Stomach (tissue), 8 donors: ENCODE measurements at regions not wholly inside any gene's neighbourhood (a gene's known extent, or its start where the extent isn't known, plus 50 kb on each side); places are given as distances from the start of the nearest gene placed in this dataset.

Source experiments
- DNase-seq, 2 donors: peaks; one replicate each; pipeline versions ENCODE4 v3.0.0 to v3.0.0-alpha.2; 2013 to 2019
- H3K27ac ChIP-seq, 5 donors: fragments of 200-600 bp in 4 of 5; sonication (generic) in 4 of 5; one replicate each; pipeline ENCODE4 v1.5.1; 2013 to 2019; ENCODE audit warnings: mild to moderate bottlenecking in 1 of 5, moderate library complexity in 1 of 5
- H3K27me3 ChIP-seq, 3 donors: fragments of 200-600 bp; sonication (generic); one replicate each; pipeline ENCODE4 v1.5.1; 2017 to 2019; ENCODE audit warnings: mixed run types in 1 of 3
- H3K36me3 ChIP-seq, 4 donors: fragments of 200-600 bp; sonication (generic); 1 replicate in 3 of 4; 2 replicates in 1 of 4; pipeline ENCODE4 v1.5.1; 2016 to 2019
- H3K4me1 ChIP-seq, 4 donors: fragments of 200-600 bp; sonication (generic); one replicate each; pipeline ENCODE4 v1.5.1; 2016 to 2019
- H3K4me3 ChIP-seq, 4 donors: fragments of 200-600 bp; sonication (generic) in 3 of 4; one replicate each; pipeline ENCODE4 v1.5.1; 2016 to 2019; ENCODE audit warnings: mild to moderate bottlenecking in 1 of 4
- H3K9me3 ChIP-seq, 4 donors: fragments of 200-600 bp; sonication (generic); one replicate each; pipeline ENCODE4 v1.5.1; 2016 to 2019
- EP300 ChIP-seq: sonication (generic); formaldehyde crosslinking; IDR thresholded peaks from one replicate; pipeline ENCODE4 v1.6.1; 2017; ENCODE audit warnings: antibody characterized with exemption
- POLR2A ChIP-seq, 4 donors: fragments of 450-650 bp; IDR thresholded peaks; one replicate each; pipeline ENCODE4 v1.6.1; 2016; ENCODE audit warnings: antibody characterized with exemption in 4 of 4, control low read depth in 2 of 4, mild to moderate bottlenecking in 1 of 4, moderate library complexity in 1 of 4
- POLR2AphosphoS5 ChIP-seq, 3 donors: sonication (generic); formaldehyde crosslinking; IDR thresholded peaks; one replicate each; pipeline ENCODE4 v1.6.1; 2016; ENCODE audit warnings: antibody characterized with exemption in 3 of 3
- WGBS, 5 donors: extraction: QIAGEN DNeasy Blood & Tissue Kit in 3 of 5; methylation state at CpG; one replicate each; pipeline versions ENCODE4 v1.1.5 to v1.1.7; 2013 to 2018; 5-methylcytosine and 5-hydroxymethylcytosine counted together
- intact Hi-C: fragments of 100-400 bp; cut with DNase I; formaldehyde crosslinking; loops from one replicate; pipeline ENCODE4 v1.15.1; 2023; ENCODE audit warnings: low total_unique reads
- TF ChIP-seq, protein P1 (sequence below), 7 experiments: fragments of 450-650 bp in 4 of 7; fragments of 200-600 bp in 3 of 7; sonication (generic) in 3 of 7; IDR thresholded peaks; one replicate each; pipeline ENCODE4 v1.5.1; 2016 to 2019; ENCODE audit warnings: antibody characterized with exemption in 7 of 7, control low read depth in 2 of 7, mild to moderate bottlenecking in 1 of 7
- donor health status: healthy with polysubstance abuse.
- donor health status: Bipolar disorder and iron deficiency.
- donor health status: healthy.

DNA sequence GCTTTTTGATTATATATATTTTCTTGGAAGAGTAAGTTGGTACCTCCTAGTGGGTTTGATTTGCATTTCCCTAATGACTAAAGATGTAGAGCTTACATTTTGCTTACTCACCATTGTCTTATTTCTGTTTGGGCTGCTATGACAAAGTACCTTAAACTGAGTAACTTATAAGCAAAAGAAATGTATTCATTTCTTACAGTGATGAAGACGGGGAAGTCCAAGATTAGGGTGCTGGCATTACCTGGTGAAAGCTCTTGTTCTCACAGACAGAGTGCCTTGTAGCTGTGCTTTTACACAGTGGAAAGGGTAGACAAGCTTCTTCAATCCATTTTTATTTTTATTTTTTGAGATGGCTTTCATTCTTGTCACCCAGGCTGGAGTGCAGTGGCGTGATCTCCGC is 229.2 kb upstream of the AGA start:
- no peak for TF ChIP-seq POLR2A (IDR thresholded peaks at IDR 0.05)
- no peak for TF ChIP-seq POLR2AphosphoS5 (IDR thresholded peaks at IDR 0.05)
- TF ChIP-seq EP300: no peak
- TF ChIP-seq, protein P1, sequence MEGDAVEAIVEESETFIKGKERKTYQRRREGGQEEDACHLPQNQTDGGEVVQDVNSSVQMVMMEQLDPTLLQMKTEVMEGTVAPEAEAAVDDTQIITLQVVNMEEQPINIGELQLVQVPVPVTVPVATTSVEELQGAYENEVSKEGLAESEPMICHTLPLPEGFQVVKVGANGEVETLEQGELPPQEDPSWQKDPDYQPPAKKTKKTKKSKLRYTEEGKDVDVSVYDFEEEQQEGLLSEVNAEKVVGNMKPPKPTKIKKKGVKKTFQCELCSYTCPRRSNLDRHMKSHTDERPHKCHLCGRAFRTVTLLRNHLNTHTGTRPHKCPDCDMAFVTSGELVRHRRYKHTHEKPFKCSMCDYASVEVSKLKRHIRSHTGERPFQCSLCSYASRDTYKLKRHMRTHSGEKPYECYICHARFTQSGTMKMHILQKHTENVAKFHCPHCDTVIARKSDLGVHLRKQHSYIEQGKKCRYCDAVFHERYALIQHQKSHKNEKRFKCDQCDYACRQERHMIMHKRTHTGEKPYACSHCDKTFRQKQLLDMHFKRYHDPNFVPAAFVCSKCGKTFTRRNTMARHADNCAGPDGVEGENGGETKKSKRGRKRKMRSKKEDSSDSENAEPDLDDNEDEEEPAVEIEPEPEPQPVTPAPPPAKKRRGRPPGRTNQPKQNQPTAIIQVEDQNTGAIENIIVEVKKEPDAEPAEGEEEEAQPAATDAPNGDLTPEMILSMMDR (IDR thresholded peaks at IDR 0.05): no peak
- peaks cover 0 to 2% (median 0%) of the 10 kb centered on the region in 4 donors for H3K9me3 ChIP-seq
- no peak for DNase-seq
- no peak overlapping the region for H3K27ac ChIP-seq
- WGBS, 5 donors: 95 to 97% (median 97%) methylated on average over 3 of the region's 3 CpGs
- H3K4me1 ChIP-seq: no peaks in the 10 kb centered on the region
- no peaks in the 10 kb centered on the region for H3K36me3 ChIP-seq
- no peaks in the 10 kb centered on the region for H3K27me3 ChIP-seq
- intact Hi-C loops: no loop called here
- H3K4me3 ChIP-seq: no peak overlapping the region

DNA sequence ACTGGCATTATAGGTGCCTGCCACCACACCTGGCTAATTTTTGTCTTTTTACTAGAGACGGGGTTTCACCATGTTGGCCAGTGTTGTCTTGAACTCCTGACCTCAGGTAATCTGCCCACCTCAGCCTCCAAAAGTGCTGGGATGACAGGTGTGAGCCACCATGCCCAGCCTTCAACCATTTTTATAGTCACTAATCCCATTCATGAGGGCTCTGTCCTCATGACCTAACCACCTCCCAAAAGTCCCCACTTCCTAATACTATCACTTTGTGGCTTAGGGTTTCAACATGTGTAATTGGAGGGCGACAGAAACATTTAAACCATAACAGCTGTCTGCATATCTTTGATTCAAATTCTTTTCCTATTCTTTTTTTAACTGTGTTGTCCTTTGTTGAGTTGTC is 229.6 kb upstream of the AGA start:
- Histone ChIP-seq H3K36me3 (no peaks in the 10 kb centered on the region), H3K4me3 (no peak overlapping the region), H3K9me3 (no peaks in the 10 kb centered on the region), H3K4me1 (no peaks in the 10 kb centered on the region), H3K27ac (no peak overlapping the region), H3K27me3 (no peaks in the 10 kb centered on the region)
- 73 to 92% (median 85%) methylated on average over 2 of the region's 2 CpGs for WGBS, 5 donors
- intact Hi-C loops: no loop called here
- DNase-seq: no peak
- TF ChIP-seq POLR2A (IDR thresholded peaks at IDR 0.05) (no peak), POLR2AphosphoS5 (IDR thresholded peaks at IDR 0.05) (no peak)
- TF ChIP-seq, protein P1 (IDR thresholded peaks at IDR 0.05): no peak

GRCh38 chr4:177673985-177674489 is 231.8 kb upstream of the AGA start:
- intact Hi-C loops: no loop called here
- TF ChIP-seq POLR2AphosphoS5 (IDR thresholded peaks at IDR 0.05) (no peak), POLR2A (IDR thresholded peaks at IDR 0.05) (no peak), EP300 (no peak)
- TF ChIP-seq, protein P1 (IDR thresholded peaks at IDR 0.05): no peak
- H3K4me1 ChIP-seq: no peaks in the 10 kb centered on the region
- WGBS, 5 donors: 70 to 86% (median 80%) methylated on average over 3 of the region's 3 CpGs
- H3K4me3 ChIP-seq: no peak overlapping the region
- H3K9me3 ChIP-seq: no peaks in the 10 kb centered on the region
- DNase-seq: no peak
- H3K36me3 ChIP-seq: no peaks in the 10 kb centered on the region
- no peak overlapping the region for H3K27ac ChIP-seq
- H3K27me3 ChIP-seq: no peaks in the 10 kb centered on the region

DNA sequence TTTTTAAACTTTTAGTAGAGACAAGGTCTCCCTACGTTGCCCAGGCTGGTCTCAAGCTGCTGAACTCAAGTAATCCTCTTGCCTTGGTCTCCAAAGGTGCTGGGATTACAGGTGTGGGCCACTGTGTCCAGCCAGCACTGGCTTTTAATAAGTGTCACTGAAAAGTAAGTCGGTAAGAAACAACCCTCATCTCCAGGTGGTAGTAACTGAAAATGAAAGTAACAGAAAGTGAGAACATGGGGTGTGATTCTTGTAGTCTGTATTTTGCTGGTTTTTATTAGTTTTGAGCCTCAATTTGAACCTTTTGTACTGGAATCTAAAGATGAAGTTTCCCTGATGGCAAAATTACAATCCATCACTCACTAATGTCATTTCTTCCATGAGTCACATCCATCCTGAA is 238.1 kb upstream of the AGA start:
- Histone ChIP-seq H3K4me1 (no peaks in the 10 kb centered on the region), H3K27me3 (no peaks in the 10 kb centered on the region), H3K9me3 (no peaks in the 10 kb centered on the region), H3K36me3 (no peaks in the 10 kb centered on the region), H3K4me3 (no peak overlapping the region), H3K27ac (no peak overlapping the region)
- TF ChIP-seq POLR2AphosphoS5 (IDR thresholded peaks at IDR 0.05) (no peak), POLR2A (IDR thresholded peaks at IDR 0.05) (no peak), EP300 (no peak)
- TF ChIP-seq, protein P1 (IDR thresholded peaks at IDR 0.05): no peak
- WGBS, 5 donors: 53 to 77% (median 58%) methylated on average over 2 of the region's 2 CpGs
- no peak for DNase-seq
- intact Hi-C loops: no loop called here
